Bronchial epithelial cell (primary cell): ENCODE measurements at regions not wholly inside any gene's neighbourhood (a gene's known extent, or its start where the extent isn't known, plus 50 kb on each side); places are given as distances from the start of the nearest gene placed in this dataset.
"Not testable (repeated sequence)": the region's sequence is repeated elsewhere in the genome, so short reads cannot be mapped to it uniquely, and the experiment has no call there.

Experiments
- DNase-seq: peaks from one replicate; pipeline ENCODE4 v3.0.0-alpha.2; 2010; ENCODE audit warnings: low read depth
- FAIRE-seq: peaks from 2 replicates; lab custom pipeline; 2011; peaks lifted over from hg19 to GRCh38; lab: Jason Lieb, UNC
- H3K27me3 ChIP-seq: 2 replicates; pipeline ENCODE4 v1.5.1; 2011; ENCODE audit warnings: low read length; ENCODE audit not compliant: control insufficient read depth, insufficient read depth
- H3K36me3 ChIP-seq: 2 replicates; pipeline ENCODE4 v1.5.1; 2011; ENCODE audit warnings: low read length; ENCODE audit not compliant: control insufficient read depth, insufficient read depth
- H3K4me3 ChIP-seq: 2 replicates; pipeline ENCODE4 v1.5.1; 2011; ENCODE audit warnings: mild to moderate bottlenecking, low read depth, low read length, control low read depth
- CTCF ChIP-seq: IDR thresholded peaks from 2 replicates; pipeline ENCODE4 v1.5.1; 2011; ENCODE audit warnings: mild to moderate bottlenecking, moderate library complexity, low read length, control low read depth, inconsistent platforms; ENCODE audit not compliant: insufficient read depth, severe bottlenecking

DNA sequence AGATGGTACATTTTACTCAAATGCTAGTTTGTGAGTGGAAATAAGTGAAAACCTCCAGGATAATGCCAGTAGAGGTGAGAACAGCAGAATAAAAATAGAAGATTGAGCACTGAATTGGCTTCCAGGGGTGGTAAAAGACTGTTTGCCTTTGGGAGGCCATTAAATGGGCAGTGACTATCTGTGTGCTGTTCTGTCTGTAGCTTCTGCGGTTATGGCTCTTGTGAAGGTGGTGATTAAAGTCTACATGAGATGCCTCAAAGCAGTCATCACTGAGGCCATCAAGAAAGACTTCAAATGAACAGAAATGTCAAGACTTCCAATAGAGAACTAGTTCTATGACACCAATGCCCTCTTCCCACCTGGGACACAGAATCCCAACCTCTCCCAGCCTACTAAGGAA is 108.8 kb downstream of the EFHB start:
- Histone ChIP-seq H3K27me3 (no peaks in the 10 kb centered on the region), H3K4me3 (no peak overlapping the region), H3K36me3 (no peaks in the 10 kb centered on the region)
- TF ChIP-seq CTCF = no peak
- no peak for DNase-seq
- no peak for FAIRE-seq

DNA sequence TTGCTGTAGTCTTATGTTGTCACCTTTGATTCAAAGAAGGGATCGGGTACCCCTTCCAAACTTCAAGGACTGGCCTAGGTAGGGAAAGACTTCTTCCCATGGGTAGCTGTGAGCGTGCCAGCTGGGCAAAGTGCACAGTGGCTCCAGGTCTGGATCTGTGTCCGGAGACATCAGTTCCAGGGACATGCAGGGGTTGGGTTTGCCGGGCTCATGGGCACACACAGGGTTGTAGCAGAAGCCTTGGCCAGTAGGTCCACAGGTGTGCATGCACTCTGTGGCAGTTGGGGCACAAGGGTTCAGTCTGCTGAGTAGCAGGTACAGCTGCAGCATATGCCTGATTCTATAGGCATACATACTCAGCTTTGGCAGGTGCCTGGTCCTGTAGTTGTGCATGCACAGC is 111.2 kb downstream of the EFHB start:
- H3K36me3 ChIP-seq = no peaks in the 10 kb centered on the region
- TF ChIP-seq CTCF = no peak
- no peak for DNase-seq
- H3K4me3 ChIP-seq = no peak overlapping the region
- no peak for FAIRE-seq
- no peaks in the 10 kb centered on the region for H3K27me3 ChIP-seq

- no peaks in the 10 kb centered on the region for H3K36me3 ChIP-seq
- DNase-seq = no peak
- FAIRE-seq = no peak
- H3K4me3 ChIP-seq = no peak overlapping the region
- no peak for TF ChIP-seq CTCF
- H3K27me3 ChIP-seq = no peaks in the 10 kb centered on the region
These were observed 117.4 kb downstream of the EFHB start for GRCh38 chr3:19816631-19817030.

- Histone ChIP-seq H3K36me3 (no peaks in the 10 kb centered on the region), H3K4me3 (no peak overlapping the region), H3K27me3 (no peaks in the 10 kb centered on the region)
- TF ChIP-seq CTCF = no peak
- FAIRE-seq (no peak), DNase-seq (no peak)
These were observed 118.2 kb downstream of the EFHB start for GRCh38 chr3:19815805-19816204.

DNA sequence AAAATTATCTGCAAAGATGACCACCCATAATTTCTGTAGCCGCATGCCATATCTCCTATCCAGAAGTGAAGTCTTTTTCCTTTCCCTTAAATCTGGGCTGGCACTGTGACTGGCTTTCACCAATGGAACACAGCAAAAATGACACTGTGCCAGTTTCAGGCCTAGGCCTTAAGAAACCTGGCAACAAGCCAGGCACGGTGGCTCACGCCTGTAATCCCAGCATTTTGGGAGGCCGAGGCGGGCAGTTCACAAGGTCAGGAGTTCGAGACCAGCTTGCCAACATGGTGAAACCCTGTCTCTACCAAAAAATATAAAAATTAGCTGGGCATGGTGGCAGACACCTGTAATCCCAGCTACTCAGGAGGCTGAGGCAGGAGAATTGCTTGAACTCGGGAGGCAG is 120.3 kb downstream of the EFHB start:
- H3K36me3 ChIP-seq, DNase-seq, FAIRE-seq, H3K27me3 ChIP-seq, H3K4me3 ChIP-seq: not testable (repeated sequence)

- TF ChIP-seq CTCF = no peak
- FAIRE-seq (no peak), DNase-seq (no peak)
- Histone ChIP-seq H3K27me3 (no peaks in the 10 kb centered on the region), H3K36me3 (no peaks in the 10 kb centered on the region), H3K4me3 (no peak overlapping the region)
These were observed 122.3 kb downstream of the EFHB start for GRCh38 chr3:19811689-19812088.
